GM12878 (cell line): ENCODE measurements at regions not wholly inside any gene's neighbourhood (a gene's known extent, or its start where the extent isn't known, plus 50 kb on each side); places are given as distances from the start of the nearest gene placed in this dataset.

Source experiments
- ATAC-seq: fragments of 200-7000 bp; cut with Tn5 transposase; 3 replicates; pipeline ENCODE4 v1.9.1; 2020; ENCODE audit warnings: mild to moderate bottlenecking, moderate library complexity
- BruUV-seq: library from RNA; stranded (reverse); fragments of 400-500 nt; replicated peaks from 2 replicates; lab custom pipeline; 2021; lab: Mats Ljungman, UMichigan
- CTCF ChIA-PET: fragments of 300-600 bp; sonication (Branson Sonifier 250); formaldehyde crosslinking; extraction: SDS; loops from one replicate; lab custom pipeline; 2021; ENCODE audit warnings: inconsistent platforms; lab: Yijun Ruan, JAX
- POLR2A ChIA-PET: fragments of 350-600 bp; formaldehyde crosslinking; extraction: SDS; loops from one replicate; lab custom pipeline; 2021; ENCODE audit warnings: inconsistent platforms; lab: Charles Lee
- RAD21 ChIA-PET: fragments of 300-600 bp; sonication (Branson Sonifier 250); formaldehyde crosslinking; loops from one replicate; lab custom pipeline; 2023; ENCODE audit warnings: antibody characterized with exemption; ENCODE audit not compliant: unreplicated experiment; lab: Charles Lee
- SMC1A ChIA-PET: fragments of 300-600 bp; sonication (Branson Sonifier 250); formaldehyde crosslinking; loops from one replicate; lab custom pipeline; 2023; ENCODE audit not compliant: unreplicated experiment, uncharacterized antibody; lab: Charles Lee
- DNase-seq: peaks from one replicate; pipeline ENCODE4 v3.0.0-alpha.2; 2011; ENCODE audit warnings: low read depth, low spot score
- FAIRE-seq: peaks from 3 replicates; lab custom pipeline; 2011; peaks lifted over from hg19 to GRCh38; lab: Jason Lieb, UNC
- H2AFZ ChIP-seq: 2 replicates; pipeline ENCODE4 v1.6.0; 2011; ENCODE audit warnings: low read depth, low read length, control low read depth; ENCODE audit not compliant: control insufficient read depth
- H3K27ac ChIP-seq: 2 replicates; pipeline ENCODE4 v1.5.1; 2011; ENCODE audit warnings: control low read depth; ENCODE audit not compliant: control insufficient read depth, insufficient read depth
- H3K27me3 ChIP-seq, 2 experiments: replicated peaks in 1 of 2; 2 replicates each; pipeline versions ENCODE4 v1.6.0 to v1.6.1; 2011; ENCODE audit warnings: low read length in 1 of 2; ENCODE audit not compliant: control insufficient read depth in 2 of 2, insufficient read depth in 2 of 2
- H3K36me3 ChIP-seq, 2 experiments: 2 replicates each; pipeline ENCODE4 v1.5.1; 2011; ENCODE audit warnings: low read length in 1 of 2; ENCODE audit not compliant: control insufficient read depth in 2 of 2, insufficient read depth in 2 of 2
- H3K4me1 ChIP-seq: 2 replicates; pipeline ENCODE4 v1.6.1; 2011; ENCODE audit warnings: mild to moderate bottlenecking, low read length, moderate library complexity, mixed read lengths; ENCODE audit not compliant: control insufficient read depth, insufficient read depth
- H3K4me2 ChIP-seq: 2 replicates; pipeline ENCODE4 v1.6.0; 2011; ENCODE audit warnings: control low read depth; ENCODE audit not compliant: control insufficient read depth, insufficient read depth
- H3K4me3 ChIP-seq: fragments of 200-600 bp; sonication (generic); 2 replicates; pipeline ENCODE4 v1.5.1; 2016
- H3K79me2 ChIP-seq: 2 replicates; pipeline ENCODE4 v1.6.0; 2011; ENCODE audit warnings: low read length; ENCODE audit not compliant: control insufficient read depth, insufficient read depth
- H3K9ac ChIP-seq: 2 replicates; pipeline ENCODE4 v1.8.0; 2011; ENCODE audit warnings: low read length, control low read depth, mixed read lengths; ENCODE audit not compliant: control insufficient read depth, insufficient read depth
- H3K9me3 ChIP-seq: replicated peaks from 3 replicates; pipeline ENCODE4 v1.5.1; 2011; ENCODE audit warnings: mild to moderate bottlenecking, low read length; ENCODE audit not compliant: control insufficient read depth, insufficient read depth
- H4K20me1 ChIP-seq: 2 replicates; pipeline ENCODE4 v1.6.0; 2011; ENCODE audit not compliant: control insufficient read depth, insufficient read depth
- GATAD2B ChIP-seq: fragments of 450-650 bp; conservative IDR thresholded peaks from 2 replicates; pipeline ENCODE4 v1.6.1; 2017; ENCODE audit warnings: low read depth, mild to moderate bottlenecking, moderate library complexity
- JUNB ChIP-seq: IDR thresholded peaks from 2 replicates; pipeline ENCODE4 v1.6.1; 2016; ENCODE audit warnings: antibody characterized with exemption, mild to moderate bottlenecking
- KDM1A ChIP-seq: fragments of 200-600 bp; sonication (generic); IDR thresholded peaks from 2 replicates; pipeline ENCODE4 v1.6.1; 2016; ENCODE audit warnings: borderline replicate concordance
- RELA ChIP-seq: fragments of 450-650 bp; IDR thresholded peaks from 2 replicates; pipeline ENCODE4 v1.8.0; 2014; ENCODE audit warnings: borderline replicate concordance; ENCODE audit not compliant: partially characterized antibody
- RFX5 ChIP-seq: IDR thresholded peaks from 2 replicates; pipeline ENCODE4 v1.6.1; 2011; ENCODE audit warnings: low read depth, low read length, improper control_type of control experiment
- SPI1 ChIP-seq: IDR thresholded peaks from 2 replicates; pipeline ENCODE4 v1.6.1; 2011; ENCODE audit warnings: low read depth, mild to moderate bottlenecking, low read length, moderate library complexity, borderline replicate concordance; ENCODE audit not compliant: insufficient read depth
- SREBF2 ChIP-seq: IDR thresholded peaks from 2 replicates; pipeline ENCODE4 v1.6.1; 2012; ENCODE audit warnings: mild to moderate bottlenecking, low read length
- TAF1 ChIP-seq: IDR thresholded peaks from 2 replicates; pipeline ENCODE4 v1.6.1; 2011; ENCODE audit warnings: mild to moderate bottlenecking, low read depth, low read length, borderline replicate concordance
- WRNIP1 ChIP-seq: IDR thresholded peaks from 2 replicates; pipeline ENCODE4 v1.6.1; 2011; ENCODE audit warnings: low read depth, low read length, improper control_type of control experiment, borderline replicate concordance
- YY1 ChIP-seq: IDR thresholded peaks from 2 replicates; pipeline ENCODE4 v1.6.1; 2011; ENCODE audit warnings: low read depth, mild to moderate bottlenecking, low read length
- ZNF217 ChIP-seq: fragments of 450-650 bp; IDR thresholded peaks from 2 replicates; pipeline ENCODE4 v1.6.1; 2017; ENCODE audit warnings: antibody characterized with exemption, mild to moderate bottlenecking
- ZNF384 ChIP-seq: IDR thresholded peaks from 2 replicates; pipeline ENCODE4 v1.6.1; 2012; ENCODE audit warnings: low read depth, mild to moderate bottlenecking, low read length, improper control_type of control experiment, borderline replicate concordance
- in situ Hi-C: fragments of 300-500 bp; cut with MboI; formaldehyde crosslinking; loops from 9 replicates; pipeline ENCODE4 v1.14.3; 2018; ENCODE audit warnings: mixed read lengths
- intact Hi-C: fragments of 100-400 bp; cut with micrococcal nuclease; formaldehyde crosslinking; loops from one replicate; pipeline ENCODE4 v1.14.2; 2022; ENCODE audit not compliant: unreplicated experiment
- TF ChIP-seq, protein P1 (sequence below): fragments of 450-650 bp; formaldehyde crosslinking; IDR thresholded peaks from 2 replicates; pipeline ENCODE4 v1.4.0; 2020; ENCODE audit warnings: mild to moderate bottlenecking, moderate library complexity

DNA sequence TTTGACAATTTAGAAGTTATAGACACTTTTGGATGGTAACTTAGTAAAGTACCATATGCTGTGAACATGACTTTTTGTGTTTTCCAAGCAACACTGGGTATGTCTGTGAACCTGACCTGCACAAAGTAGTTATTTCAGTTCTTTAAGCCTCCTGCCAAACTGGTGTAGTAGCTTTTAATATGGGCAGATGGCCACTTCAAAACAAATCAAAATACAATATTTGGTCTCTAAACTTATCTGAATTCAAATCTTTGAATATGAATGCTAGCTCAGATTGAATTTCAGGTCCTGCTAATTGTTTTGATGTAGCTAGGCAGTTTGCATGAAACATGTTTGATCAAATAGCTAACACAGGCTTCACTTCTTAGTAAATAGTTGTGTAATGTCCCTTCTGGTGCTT is 1176.7 kb upstream of the CDH9 start:
- BruUV-seq: no TSS peak
- CTCF ChIA-PET: no interaction called here
- POLR2A ChIA-PET: no interaction called here
- Histone ChIP-seq H3K9ac (no peak overlapping the region), H4K20me1 (no peaks in the 10 kb centered on the region), H3K4me3 (no peak overlapping the region), H3K79me2 (no peaks in the 10 kb centered on the region), H3K27ac (no peak overlapping the region), H3K36me3 (no peaks in the 10 kb centered on the region), H3K4me1 (no peaks in the 10 kb centered on the region), H3K4me2 (no peak overlapping the region), H3K27me3 (no peaks in the 10 kb centered on the region), H3K9me3 (no peaks in the 10 kb centered on the region; the same call in 1 of the 3 replicates), H2AFZ (no peak overlapping the region)
- FAIRE-seq: no peak
- TF ChIP-seq JUNB (no peak), TAF1 (no peak), GATAD2B (no peak), SREBF2 (no peak), SPI1 (no peak), KDM1A (no peak), ZNF384 (no peak), ZNF217 (no peak), RFX5 (no peak), RELA (no peak), YY1 (no peak), WRNIP1 (no peak)
- TF ChIP-seq, protein P1, sequence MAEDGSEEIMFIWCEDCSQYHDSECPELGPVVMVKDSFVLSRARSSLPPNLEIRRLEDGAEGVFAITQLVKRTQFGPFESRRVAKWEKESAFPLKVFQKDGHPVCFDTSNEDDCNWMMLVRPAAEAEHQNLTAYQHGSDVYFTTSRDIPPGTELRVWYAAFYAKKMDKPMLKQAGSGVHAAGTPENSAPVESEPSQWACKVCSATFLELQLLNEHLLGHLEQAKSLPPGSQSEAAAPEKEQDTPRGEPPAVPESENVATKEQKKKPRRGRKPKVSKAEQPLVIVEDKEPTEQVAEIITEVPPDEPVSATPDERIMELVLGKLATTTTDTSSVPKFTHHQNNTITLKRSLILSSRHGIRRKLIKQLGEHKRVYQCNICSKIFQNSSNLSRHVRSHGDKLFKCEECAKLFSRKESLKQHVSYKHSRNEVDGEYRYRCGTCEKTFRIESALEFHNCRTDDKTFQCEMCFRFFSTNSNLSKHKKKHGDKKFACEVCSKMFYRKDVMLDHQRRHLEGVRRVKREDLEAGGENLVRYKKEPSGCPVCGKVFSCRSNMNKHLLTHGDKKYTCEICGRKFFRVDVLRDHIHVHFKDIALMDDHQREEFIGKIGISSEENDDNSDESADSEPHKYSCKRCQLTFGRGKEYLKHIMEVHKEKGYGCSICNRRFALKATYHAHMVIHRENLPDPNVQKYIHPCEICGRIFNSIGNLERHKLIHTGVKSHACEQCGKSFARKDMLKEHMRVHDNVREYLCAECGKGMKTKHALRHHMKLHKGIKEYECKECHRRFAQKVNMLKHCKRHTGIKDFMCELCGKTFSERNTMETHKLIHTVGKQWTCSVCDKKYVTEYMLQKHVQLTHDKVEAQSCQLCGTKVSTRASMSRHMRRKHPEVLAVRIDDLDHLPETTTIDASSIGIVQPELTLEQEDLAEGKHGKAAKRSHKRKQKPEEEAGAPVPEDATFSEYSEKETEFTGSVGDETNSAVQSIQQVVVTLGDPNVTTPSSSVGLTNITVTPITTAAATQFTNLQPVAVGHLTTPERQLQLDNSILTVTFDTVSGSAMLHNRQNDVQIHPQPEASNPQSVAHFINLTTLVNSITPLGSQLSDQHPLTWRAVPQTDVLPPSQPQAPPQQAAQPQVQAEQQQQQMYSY (CRISPR knock-in tag): no peak
- in situ Hi-C loops: no loop called here
- SMC1A ChIA-PET: interaction anchor here (1.0 to 1.9 kb wide), 4 partner anchors 9 to 107 kb away, joined by 3 to 5 read pairs (median 4); no protein-coding TSS in a partner anchor
- RAD21 ChIA-PET: interaction anchor here (0.6 to 1.3 kb wide), 2 partner anchors 11 to 23 kb away, joined by 3 read pairs; no protein-coding TSS in a partner anchor
- DNase-seq: no peak
- no peak for ATAC-seq
- intact Hi-C loops: no loop called here
